ENCODE measurements at regions not wholly inside any gene's neighbourhood (a gene's known extent, or its start where the extent isn't known, plus 50 kb on each side); places are given as distances from the start of the nearest gene placed in this dataset.
A peak's percentile ranks its signal among the peaks of the same experiment; 100 is the strongest.

DNA sequence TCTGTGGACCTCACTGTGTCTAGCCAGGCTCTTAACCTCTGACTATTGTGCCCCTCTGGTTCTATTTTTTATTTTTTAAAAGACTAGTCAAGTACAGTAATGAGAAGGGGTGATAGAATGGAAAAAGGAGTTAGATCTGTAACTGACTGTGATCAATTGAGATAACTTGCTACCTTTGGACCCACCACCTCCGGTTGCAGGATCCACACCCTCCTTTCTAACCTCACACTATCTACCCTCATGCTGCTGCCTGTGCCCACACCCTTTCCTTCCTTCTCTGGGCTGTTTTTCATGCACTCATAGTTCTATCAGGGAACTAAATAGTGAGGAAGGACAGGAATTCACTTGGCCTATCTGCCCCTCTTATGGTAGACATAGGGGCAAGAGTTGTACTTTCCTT lies 172.3 kb downstream of the KATNIP start:
- no peaks in the 10 kb centered on the region for H3K9me3 Mint-ChIP-seq
- H3K4me3 Mint-ChIP-seq = no peak overlapping the region
- H3K36me3 Mint-ChIP-seq (ENCODE audit: low read depth) = peaks cover 45% of the 10 kb centered on the region
- peaks cover 85% of the 10 kb centered on the region for H3K4me1 Mint-ChIP-seq
- peaks cover 5% of the 10 kb centered on the region for H3K27me3 Mint-ChIP-seq (ENCODE audit: low read depth)
- peak overlapping the region in 2 of 3 experiments; percentile 19 to 96 for H3K27ac Mint-ChIP-seq
- TF ChIP-seq, protein P1, sequence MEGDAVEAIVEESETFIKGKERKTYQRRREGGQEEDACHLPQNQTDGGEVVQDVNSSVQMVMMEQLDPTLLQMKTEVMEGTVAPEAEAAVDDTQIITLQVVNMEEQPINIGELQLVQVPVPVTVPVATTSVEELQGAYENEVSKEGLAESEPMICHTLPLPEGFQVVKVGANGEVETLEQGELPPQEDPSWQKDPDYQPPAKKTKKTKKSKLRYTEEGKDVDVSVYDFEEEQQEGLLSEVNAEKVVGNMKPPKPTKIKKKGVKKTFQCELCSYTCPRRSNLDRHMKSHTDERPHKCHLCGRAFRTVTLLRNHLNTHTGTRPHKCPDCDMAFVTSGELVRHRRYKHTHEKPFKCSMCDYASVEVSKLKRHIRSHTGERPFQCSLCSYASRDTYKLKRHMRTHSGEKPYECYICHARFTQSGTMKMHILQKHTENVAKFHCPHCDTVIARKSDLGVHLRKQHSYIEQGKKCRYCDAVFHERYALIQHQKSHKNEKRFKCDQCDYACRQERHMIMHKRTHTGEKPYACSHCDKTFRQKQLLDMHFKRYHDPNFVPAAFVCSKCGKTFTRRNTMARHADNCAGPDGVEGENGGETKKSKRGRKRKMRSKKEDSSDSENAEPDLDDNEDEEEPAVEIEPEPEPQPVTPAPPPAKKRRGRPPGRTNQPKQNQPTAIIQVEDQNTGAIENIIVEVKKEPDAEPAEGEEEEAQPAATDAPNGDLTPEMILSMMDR (IDR thresholded peaks at IDR 0.05; ENCODE audit: unreplicated experiment in 3 of 3) = no peak

DNA sequence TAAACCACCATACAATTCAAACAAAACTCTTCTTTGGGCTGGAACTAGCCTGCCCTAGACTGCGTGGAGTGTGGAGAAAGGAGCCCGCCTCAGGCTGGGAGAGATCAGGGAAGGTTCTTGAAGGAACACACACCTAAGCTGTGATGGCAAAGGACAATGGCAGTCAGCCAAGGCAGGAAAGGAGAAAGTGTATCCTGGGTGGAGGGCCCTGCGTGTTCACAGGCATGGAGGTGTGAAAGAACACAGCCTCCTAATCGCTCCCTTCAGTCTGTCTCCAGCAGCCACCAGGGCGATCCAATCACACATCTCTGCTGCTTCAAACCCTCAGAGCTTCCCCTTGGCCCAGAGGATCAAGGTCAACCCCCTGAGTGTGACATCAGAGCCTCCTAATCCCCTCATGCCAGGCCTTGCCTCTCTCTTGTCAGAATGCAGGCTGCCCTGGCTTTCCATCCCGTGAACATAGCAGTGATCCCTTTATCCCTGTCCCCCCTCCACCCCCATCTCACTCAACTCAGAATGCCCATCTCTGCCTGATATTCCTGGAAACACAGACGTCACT lies 173.0 kb downstream of the KATNIP start:
- Mint-ChIP-seq H3K27me3 (ENCODE audit: low read depth) (peaks cover 5% of the 10 kb centered on the region), H3K27ac (peak overlapping the region in 2 of 3 experiments; percentile 50 to 96), H3K36me3 (ENCODE audit: low read depth) (peaks cover 52% of the 10 kb centered on the region), H3K9me3 (no peaks in the 10 kb centered on the region), H3K4me1 (peaks cover 77% of the 10 kb centered on the region), H3K4me3 (no peak overlapping the region)
- TF ChIP-seq, protein P1 (IDR thresholded peaks at IDR 0.05; ENCODE audit: unreplicated experiment in 3 of 3) = no peak

DNA sequence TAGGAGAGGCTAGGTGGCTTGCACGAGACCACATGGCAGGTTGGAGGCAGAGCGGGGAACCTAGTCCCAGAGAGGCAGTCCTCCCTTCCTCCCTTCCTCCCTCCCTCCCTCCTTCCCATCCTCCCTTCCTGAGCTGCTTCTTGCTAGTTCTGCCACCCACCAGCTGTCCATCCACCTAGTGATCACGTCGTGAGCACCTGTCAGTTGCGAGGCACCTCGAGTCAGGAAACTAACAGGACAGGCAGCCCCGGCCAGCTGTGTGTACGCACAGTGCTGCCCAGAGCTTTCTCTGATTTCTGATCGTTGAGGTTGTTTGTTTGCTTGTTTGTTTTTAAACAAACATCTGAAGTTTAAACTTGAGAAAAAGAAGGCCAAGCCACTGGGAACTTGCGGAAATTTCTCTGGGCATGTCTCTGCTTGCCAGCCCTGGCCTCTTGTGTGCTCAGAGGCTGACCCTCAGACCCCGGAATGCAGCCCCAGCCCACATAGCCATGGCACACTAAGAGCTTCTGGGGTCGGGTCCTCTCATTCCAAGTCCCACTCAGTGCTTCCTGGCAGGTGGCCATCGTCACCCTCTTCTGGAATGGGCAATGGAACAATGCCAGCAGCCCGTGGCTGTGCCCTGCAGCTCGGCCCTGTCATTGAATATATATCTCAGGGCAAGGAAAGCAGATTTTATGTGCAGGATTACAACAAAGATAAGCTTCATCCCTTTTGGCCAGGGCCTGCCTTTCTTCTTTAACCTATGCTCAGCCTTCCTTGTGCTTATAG lies 174.0 kb downstream of the KATNIP start:
- peaks cover 55% of the 10 kb centered on the region for H3K36me3 Mint-ChIP-seq (ENCODE audit: low read depth)
- peaks cover 5% of the 10 kb centered on the region for H3K27me3 Mint-ChIP-seq (ENCODE audit: low read depth)
- H3K4me3 Mint-ChIP-seq = no peak overlapping the region
- H3K9me3 Mint-ChIP-seq = no peaks in the 10 kb centered on the region
- TF ChIP-seq, protein P1 (IDR thresholded peaks at IDR 0.05; ENCODE audit: unreplicated experiment in 3 of 3) = no peak
- H3K27ac Mint-ChIP-seq = peak overlapping the region; percentile 33 to 96 (median 37)
- H3K4me1 Mint-ChIP-seq = peaks cover 68% of the 10 kb centered on the region

GRCh38 chr16:27724482-27725235 lies 174.7 kb downstream of the KATNIP start:
- TF ChIP-seq, protein P1 (IDR thresholded peaks at IDR 0.05; ENCODE audit: unreplicated experiment in 3 of 3) = no peak
- peak overlapping the region in 1 of 3 experiments; percentile 4 for H3K4me3 Mint-ChIP-seq

GRCh38 chr16:27725236-27726000 lies 175.5 kb downstream of the KATNIP start:
- Mint-ChIP-seq H3K27me3 (ENCODE audit: low read depth) (peaks cover 5% of the 10 kb centered on the region), H3K27ac (peak overlapping the region in 1 of 3 experiments; percentile 96), H3K4me3 (no peak overlapping the region), H3K4me1 (peaks cover 70% of the 10 kb centered on the region), H3K36me3 (ENCODE audit: low read depth) (peaks cover 66% of the 10 kb centered on the region), H3K9me3 (no peaks in the 10 kb centered on the region)
- TF ChIP-seq, protein P1 (IDR thresholded peaks at IDR 0.05; ENCODE audit: unreplicated experiment in 3 of 3) = no peak

More at GRCh38 chr16:27724482-27725235, 174.7 kb downstream of the KATNIP start:
- Mint-ChIP-seq H3K27me3 (ENCODE audit: low read depth) (peaks cover 5% of the 10 kb centered on the region), H3K27ac (peak overlapping the region; percentile 29 to 96 (median 33)), H3K4me1 (peaks cover 73% of the 10 kb centered on the region), H3K9me3 (no peaks in the 10 kb centered on the region), H3K36me3 (ENCODE audit: low read depth) (peaks cover 62% of the 10 kb centered on the region)
